ENCODE measurements at regions not wholly inside any gene's neighbourhood (a gene's known extent, or its start where the extent isn't known, plus 50 kb on each side); places are given as distances from the start of the nearest gene placed in this dataset.

GRCh38 chr10:43024524-43024923 is 52.3 kb upstream of the RET start:
- Mint-ChIP-seq H3K4me1 (ENCODE audit: low read depth) (peaks cover 10% of the 10 kb centered on the region), H3K9me3 (ENCODE audit: low read depth) (no peaks in the 10 kb centered on the region), H3K36me3 (ENCODE audit: insufficient read depth) (no peaks in the 10 kb centered on the region), H3K4me3 (ENCODE audit: low read depth) (no peak overlapping the region), H3K27me3 (peaks cover 45% of the 10 kb centered on the region), H3K27ac (no peak overlapping the region)
- DNase-seq (ENCODE audit: low spot score, unreplicated experiment) = no peak
- TF ChIP-seq CTCF (IDR thresholded peaks at IDR 0.05; ENCODE audit: unreplicated experiment) = no peak

GRCh38 chr10:43024942-43025700 is 51.7 kb upstream of the RET start:
- TF ChIP-seq CTCF (IDR thresholded peaks at IDR 0.05; ENCODE audit: unreplicated experiment) = no peak
- H3K36me3 Mint-ChIP-seq (ENCODE audit: insufficient read depth) = no peaks in the 10 kb centered on the region
- peaks cover 48% of the 10 kb centered on the region for H3K27me3 Mint-ChIP-seq
- no peak overlapping the region for H3K4me3 Mint-ChIP-seq (ENCODE audit: low read depth)
- H3K27ac Mint-ChIP-seq = no peak overlapping the region
- H3K4me1 Mint-ChIP-seq (ENCODE audit: low read depth) = peaks cover 10% of the 10 kb centered on the region
- H3K9me3 Mint-ChIP-seq (ENCODE audit: low read depth) = no peaks in the 10 kb centered on the region
- no peak for DNase-seq (ENCODE audit: low spot score, unreplicated experiment)

- Mint-ChIP-seq H3K27ac (no peak overlapping the region), H3K4me1 (ENCODE audit: low read depth) (peaks cover 10% of the 10 kb centered on the region), H3K36me3 (ENCODE audit: insufficient read depth) (no peaks in the 10 kb centered on the region), H3K27me3 (peaks cover 48% of the 10 kb centered on the region), H3K9me3 (ENCODE audit: low read depth) (no peaks in the 10 kb centered on the region), H3K4me3 (ENCODE audit: low read depth) (peak overlapping the region; percentile 53)
- peak; percentile 54 for DNase-seq (ENCODE audit: low spot score, unreplicated experiment)
- no peak for TF ChIP-seq CTCF (IDR thresholded peaks at IDR 0.05; ENCODE audit: unreplicated experiment)
These were observed 50.6 kb upstream of the RET start for GRCh38 chr10:43026039-43026973.

Small RNA genes in the stretch of these regions (microRNA-seq; reads per million reads assigned to microRNA genes)
- gene MIR5100 (ENCODE audit: borderline number of aligned reads, unreplicated experiment) = 10.7 reads per million, percentile 19 among the genes with 10 or more reads in this experiment

Data from progenitor cell of endocrine pancreas (in vitro differentiated cells).